DMS 273 (cell line): ENCODE measurements at regions not wholly inside any gene's neighbourhood (a gene's known extent, or its start where the extent isn't known, plus 50 kb on each side); places are given as distances from the start of the nearest gene placed in this dataset.

Source experiments
- DNase-seq: peaks from one replicate; lab custom pipeline; 2025; ENCODE audit not compliant: unreplicated experiment; lab: John Stamatoyannopoulos, UW

DNA sequence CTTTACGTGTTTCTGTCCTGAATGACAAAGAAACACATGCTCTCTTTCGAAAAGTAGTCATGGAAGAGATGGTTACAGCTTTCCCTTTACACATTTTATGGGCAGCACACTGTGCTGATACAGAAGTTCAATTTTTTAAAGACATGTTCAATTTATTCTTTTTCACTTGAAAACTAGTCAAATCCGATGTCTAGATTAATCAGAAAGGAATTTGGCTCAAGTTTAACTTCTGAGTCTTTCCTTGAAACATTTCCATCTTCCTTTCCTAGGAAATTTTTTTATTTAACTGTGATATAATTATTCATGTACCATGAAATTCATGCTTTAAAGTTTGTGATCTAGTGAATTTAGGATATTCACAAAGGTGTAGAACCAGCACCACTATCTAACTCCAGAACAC, 360.1 kb downstream of the TNS3 start:
- no peak for DNase-seq

DNA sequence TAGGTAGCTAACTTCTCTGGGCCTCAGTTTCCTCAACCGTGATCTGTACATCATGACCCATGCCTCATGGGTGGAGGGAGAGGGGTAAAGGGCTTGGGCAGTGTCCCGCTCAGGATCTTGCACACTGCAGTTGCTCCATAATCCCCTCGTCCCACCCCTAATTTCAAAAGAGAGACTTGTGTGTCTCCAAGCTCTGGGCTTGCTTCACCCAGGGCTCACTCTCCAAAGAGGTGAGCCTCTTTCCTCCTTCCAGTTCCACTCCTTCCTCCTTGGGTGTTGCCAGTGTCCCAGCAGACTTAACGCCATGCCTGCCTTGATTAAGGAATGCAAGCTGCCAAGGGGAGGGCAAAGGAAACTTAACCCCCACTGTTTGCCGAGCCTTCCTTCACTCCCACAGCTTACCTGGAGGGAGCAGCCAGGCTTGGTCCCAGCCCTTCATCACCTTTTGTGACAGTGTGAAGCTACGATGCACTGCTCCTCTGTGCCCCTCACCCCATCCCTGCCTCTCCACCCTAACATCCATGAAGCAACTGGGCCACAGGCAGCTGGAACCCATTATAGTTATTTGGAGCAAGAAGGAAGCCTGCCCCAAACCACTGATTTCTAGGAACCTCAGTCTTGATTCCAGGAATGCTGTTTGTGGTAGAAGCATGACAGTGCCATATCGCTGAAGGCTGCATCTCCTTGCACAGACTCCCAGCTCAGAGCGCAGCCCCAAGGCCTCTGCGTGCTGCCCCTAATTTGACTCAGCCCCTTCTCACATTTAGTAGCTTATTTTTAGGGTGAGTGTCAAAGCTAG, 363.3 kb downstream of the TNS3 start:
- no peak for DNase-seq

DNA sequence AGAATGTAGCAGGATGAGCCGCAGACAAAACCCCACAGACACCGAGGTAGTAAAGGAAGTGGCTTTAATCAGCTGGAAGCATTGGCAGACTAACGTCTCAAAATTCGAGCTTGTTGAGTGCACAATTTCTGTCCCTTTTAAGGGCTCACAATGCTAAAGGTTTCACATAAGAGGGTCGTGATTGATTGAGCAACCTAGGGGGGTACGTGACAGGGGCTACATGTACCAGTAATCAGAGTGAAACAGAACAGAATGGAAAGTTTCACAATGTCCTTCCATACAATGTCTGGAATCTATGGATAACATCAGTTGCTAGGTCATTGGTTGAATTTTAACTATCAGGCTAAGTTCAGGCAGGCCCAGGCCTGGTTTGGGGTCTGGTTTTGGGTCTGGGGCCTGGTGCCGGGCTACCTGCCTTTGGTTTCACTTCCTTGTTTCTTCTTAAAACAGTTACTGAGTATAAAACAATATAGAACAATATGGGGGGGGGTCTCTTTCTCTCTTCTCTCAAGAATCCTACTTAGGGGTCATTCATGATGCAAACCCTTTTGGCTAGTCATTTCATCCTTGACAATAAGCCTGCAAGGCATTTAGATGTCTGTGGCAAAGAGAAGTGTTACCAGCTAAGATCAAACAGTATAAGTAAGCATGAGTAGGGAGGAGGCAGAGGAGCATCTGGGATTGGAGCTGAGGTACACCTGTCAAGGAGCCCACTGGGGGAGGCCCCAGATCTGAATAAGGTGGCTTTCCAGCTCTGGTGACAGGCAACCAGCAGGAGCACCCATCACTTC, 364.1 kb downstream of the TNS3 start:
- DNase-seq = no peak

DNA sequence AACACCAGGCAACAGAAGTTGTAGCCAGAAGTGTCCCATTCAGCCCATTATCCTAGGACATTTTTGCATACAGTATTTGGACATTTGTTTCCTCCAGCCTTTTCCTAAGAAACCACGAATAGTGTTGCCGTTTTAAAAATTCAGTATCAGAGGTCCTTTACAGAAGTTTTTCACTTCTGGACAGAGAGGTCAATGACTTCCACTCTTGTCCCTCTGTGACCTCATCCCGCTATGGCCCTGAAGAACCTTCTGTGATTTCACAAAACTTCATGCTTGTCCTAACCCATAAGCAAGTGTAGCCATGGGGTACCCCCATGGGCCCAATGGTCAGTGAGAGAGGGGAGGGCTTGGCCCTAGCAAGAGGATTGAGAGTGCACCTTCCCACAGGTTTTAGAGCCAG, 364.8 kb downstream of the TNS3 start:
- DNase-seq = no peak

DNA sequence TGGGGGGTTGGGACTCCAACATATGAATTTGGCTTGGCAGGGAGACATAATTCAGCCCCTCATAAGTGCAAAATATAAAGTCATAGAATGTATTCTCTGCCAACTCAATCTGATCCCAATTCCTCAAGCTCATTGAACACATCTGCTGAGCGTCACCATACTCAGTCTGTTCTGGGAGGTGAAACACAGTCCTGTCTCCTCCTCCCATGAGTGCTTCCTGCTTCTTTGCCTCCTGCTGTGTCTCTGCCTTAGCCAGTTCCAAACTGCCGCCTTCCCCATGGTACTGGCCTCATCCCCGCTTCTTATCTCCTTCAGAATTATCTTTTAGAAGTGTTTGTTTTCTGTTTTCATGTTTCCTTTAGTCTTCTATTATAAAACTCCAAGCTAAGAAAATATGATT, 365.5 kb downstream of the TNS3 start:
- no peak for DNase-seq

DNA sequence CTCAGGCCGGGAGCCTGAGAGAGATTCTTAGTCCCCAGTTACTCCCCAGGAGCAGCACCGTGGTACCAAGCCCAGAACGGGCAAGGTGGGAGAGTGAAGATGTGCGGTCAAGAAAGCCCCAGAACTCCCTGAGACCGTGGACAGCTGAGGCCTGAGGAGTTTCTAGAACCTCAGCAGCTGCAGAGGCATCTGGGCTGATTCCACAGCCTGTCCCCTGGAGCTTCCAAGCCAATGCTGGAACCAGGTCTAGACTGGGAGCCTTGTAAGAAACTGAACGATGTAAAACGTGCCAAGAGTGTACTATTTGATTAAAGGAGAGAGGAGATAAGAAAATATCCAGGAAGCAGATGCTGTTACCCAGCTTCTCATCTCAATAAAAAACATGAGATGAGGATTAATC, 366.3 kb downstream of the TNS3 start:
- no peak for DNase-seq

DNA sequence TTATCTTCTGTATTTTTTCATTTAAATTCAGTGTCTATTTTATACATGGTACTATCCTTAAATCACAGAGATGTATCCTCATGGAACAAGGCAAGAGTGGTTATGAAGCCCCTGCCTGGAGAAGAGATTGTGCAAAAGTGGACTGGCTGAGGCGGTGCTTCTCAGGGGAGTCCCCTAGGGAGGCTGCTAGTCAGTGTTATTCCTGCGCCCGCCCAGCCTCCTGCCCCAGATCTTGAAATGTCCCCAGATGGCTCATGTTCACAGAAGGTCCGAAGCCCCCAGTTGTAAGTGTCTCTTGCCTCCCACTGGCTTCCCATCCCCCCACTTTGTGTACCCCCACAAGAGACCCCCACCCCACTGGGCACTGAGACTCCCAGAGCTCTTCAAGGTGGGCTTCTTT, 366.9 kb downstream of the TNS3 start:
- DNase-seq = no peak

DNA sequence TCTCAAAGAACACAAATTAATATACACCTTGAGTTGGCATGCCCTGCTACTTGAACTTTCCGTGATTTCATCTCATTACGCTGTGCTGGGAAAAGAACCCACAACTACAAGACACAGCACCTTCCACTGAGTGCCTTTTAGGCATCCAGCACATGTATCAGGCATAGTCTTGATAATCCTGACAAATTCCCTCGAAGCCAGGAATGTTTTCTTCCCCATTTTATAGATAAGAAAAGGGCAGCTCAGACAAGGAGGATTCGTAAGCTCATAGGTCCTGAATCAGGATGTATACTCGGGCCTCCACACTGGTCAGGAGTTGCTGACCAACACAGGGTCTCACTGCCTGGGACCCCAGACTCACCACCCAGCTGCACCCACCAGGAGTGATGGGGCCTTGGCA, 368.6 kb downstream of the TNS3 start:
- DNase-seq = no peak

DNA sequence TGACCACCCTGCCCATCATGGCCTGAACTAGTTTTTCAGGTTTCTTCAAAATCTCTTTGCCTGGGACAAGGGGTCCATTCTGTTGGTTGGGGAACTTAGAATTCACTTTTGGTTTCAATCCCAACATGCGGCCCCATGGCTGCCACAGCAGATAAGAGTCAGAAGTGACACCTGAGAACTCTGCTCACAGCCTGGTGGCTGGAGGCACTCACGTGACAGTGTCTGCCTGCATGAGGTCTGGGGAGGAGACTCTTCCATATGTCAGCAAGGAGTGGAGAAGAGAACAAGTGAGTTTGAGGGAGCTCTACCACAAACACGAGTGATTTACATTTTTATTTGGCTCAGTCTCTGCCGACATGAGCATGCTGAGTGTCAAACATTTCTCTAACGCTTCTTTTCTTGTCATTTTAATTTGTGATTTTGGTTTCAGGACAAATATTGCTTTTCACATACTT, 370.4 kb downstream of the TNS3 start:
- DNase-seq = peak; percentile 46

DNA sequence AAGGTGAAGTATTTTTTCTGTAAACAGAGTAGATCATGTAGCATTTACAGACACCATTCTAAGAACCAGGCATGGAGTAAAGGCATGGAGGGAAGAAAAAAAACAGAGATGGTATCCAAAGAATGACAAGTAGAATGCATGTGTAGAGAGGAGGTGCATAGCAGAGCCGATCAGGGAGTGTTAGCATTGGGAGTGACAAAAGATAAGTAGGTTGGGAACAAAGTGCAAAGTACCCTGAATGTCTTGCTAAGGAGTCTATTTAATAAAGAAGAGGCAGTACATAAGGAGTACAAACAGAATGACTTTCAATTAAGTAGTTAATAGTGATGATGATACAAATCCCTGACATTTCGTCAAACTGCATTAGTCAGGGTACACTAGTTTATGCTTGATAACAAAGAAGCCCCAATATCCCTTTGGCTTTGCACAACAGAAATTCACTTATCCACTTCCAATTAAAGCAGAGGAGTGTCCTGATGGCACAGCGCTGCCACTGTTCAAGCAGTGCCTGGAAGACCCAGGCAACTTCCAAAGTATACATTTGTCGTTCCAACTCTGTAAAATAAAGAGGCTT, 371.5 kb downstream of the TNS3 start:
- DNase-seq = no peak

DNA sequence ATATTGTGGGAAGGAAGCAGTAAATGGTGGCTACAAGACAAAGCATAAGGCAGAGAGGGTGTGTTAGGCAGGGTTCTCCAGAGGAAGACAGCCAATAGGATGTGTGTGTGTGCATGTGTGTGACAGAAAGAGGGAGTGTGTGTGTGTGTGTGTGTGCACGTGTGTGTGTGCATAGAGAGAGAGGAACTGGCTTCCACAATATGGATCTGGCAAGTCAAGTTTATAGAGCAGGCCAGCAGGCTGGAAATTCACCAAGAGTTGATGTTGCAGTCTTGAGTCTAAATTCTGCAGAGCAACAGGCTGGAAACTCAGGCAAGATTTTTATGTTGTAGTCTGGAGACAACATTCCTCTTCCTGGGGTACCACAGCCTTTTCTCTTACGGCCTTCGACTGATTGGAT, 374.0 kb downstream of the TNS3 start:
- no peak for DNase-seq

DNA sequence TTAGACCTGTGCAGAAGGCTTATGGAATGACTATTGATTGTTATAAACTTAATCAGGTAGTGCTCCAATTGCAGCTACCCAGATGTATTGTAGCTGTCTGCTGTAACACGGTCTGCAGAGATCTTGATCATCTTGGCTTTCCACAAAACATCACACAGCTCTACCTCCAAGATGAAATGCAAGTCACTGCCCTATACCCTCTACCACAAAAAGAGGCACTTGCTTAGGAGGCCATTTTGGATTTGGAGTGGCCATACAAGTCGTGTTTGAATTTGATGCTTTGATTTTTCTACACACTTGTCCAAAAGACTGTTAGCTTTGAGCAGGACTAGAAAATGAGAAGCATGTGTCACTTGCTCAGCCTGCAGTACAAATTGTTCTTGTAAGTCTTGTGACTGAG, 377.2 kb downstream of the TNS3 start:
- no peak for DNase-seq

DNA sequence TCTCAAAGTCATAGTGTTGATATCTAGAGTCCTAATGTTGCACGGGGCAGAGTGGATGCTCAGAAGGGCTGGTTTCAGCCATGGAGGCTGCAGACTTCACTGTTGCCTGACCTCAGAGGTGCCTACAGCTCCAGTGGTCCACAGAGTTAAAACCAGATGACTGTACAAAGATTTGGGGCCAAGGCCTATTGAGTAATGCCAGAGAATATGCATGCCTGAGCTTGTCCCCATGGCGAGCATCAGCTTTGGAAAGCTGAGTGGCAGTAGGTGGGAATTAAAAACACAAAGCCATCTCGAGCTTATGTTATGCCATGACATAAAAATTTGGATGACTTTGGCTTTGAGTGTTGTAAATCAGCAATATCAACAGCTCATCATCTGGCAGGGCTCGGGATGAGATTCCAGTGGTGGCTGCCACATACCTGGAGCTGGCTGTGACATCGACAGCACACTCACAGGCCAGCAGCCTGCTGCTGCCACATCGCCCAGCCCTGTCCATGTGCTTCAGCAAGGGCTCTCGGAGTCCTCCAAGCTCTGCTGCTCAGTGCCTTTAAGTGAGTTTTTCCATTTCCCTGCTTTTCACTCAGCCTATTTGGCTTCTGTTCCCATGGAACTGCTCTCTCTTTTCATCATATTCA, 379.6 kb downstream of the TNS3 start:
- no peak for DNase-seq

DNA sequence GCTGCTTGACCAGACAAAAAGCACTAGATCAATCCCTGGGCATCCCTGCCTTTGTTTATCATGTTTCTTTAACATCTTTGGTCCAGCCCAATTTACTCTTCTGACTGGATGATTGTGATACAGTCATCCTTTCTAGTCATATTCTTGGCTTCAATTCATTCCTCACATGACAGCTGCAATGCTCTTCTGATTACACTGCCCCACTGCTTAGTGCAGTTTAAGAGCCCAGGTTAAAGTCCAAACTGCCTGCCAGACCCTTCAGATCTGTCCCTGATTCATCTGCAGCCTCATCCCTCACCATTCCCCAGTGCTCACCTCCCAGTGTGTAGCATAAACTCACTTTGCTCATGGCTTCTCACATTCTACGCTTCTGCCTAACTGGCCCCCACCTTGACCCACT, 383.8 kb downstream of the TNS3 start:
- peak; percentile 28 for DNase-seq

DNA sequence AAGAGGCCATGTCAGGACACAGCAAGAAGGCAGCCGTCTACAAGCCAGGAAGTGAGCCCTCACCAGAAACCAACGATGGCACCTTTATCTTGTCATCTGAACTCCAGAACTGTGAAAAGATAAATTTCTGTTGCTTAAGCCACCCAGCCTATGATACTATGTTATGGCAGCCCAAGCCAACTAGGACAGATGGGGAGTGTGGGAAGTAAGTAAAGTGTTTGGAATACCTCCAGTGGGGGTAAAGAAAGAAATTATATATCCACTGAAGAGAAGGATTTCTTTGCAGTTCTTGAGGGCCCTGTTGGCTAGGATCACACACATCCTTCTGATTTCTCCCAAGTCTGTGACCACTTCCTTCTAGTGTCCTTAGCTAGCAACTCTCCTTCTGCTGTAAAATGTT, 384.4 kb downstream of the TNS3 start:
- peak; percentile 71 for DNase-seq

DNA sequence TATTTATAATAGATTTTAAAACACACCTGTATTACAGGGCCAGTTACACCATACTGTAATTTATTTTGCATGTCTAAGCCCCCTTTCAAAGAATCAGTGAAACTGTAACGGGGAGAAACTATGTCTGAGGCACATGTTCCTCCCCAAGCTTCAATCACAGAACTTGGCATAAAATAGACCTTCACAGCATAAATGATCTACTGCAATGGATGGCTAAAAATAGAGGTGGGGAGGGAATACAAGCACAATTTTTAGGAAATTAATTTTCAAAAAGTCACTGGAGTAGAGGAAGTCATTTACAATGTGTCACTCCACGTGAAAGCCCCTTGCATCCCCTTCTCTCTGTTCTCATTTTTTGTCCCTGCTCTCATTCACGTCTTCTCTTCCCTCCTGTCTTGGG, 385.2 kb downstream of the TNS3 start:
- DNase-seq = no peak

DNA sequence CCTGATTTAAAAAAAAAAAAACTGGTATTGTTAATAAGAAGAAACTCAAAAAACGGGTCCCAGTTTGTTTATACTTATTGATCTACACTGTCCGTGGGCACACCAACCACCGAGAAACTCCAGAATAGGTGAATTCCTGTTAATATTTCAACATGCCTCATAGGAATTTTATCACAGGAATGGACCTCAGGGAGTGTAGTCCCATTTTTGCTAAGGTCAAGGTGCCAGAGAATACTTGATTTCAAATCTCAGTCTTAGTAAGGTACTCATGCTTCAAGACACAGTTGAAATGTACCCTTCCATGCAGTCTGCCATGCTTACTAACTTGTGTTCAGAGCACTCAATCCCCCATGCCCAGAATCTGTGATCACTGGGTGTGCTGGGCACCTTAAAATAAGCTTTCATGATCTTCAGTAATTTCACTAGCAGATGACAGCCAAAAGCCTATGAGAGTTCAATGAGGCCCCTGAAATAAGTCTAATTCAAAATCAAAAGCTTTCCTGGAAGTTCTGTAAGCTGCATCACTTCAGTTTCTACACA, 385.7 kb downstream of the TNS3 start:
- DNase-seq = peak; percentile 35

DNA sequence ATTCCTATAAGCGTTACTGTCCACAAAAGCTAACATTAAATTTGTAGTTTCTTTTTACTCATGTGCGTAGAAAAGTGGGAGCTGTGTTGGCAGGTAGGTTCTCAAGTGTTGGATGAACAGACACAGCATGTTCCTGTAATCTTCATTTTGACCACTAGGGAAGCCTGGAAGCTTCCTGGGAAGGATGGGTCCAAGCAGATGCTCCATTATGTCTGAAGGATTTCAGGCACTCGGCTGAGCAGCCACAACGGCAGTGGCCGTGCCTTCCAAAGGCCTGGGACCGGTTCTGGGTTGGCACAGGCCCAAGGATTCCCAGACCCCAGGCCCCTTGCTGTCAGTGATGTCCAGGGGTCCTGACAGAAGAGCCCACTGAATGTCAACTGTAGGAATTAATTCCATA, 386.3 kb downstream of the TNS3 start:
- DNase-seq = peak; percentile 65

DNA sequence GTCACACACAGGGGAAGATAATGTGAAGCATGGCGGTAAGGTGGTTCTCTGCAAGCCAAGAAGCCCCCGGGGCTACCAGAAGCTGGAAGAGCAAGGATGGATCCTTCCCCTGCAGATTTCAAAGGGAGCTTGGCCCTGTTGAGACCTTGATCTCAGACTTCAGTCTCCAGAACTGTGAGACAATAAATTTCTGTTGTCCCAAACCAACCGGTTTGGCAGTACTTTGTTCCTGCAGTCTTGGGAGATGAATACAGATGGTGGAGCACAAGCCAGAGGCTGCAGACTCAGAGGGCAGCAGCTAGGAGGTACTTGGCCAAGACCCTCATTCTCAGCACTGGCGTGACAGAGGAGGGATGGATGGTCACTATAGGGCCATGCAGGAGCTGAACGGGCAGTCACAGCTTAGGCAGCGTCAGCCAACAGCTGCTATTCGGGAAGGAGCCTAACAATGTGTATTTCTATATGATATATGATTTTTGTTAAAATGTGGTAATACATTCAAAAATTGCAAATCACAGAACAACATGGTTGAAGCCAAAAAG, 387.3 kb downstream of the TNS3 start:
- DNase-seq = no peak

DNA sequence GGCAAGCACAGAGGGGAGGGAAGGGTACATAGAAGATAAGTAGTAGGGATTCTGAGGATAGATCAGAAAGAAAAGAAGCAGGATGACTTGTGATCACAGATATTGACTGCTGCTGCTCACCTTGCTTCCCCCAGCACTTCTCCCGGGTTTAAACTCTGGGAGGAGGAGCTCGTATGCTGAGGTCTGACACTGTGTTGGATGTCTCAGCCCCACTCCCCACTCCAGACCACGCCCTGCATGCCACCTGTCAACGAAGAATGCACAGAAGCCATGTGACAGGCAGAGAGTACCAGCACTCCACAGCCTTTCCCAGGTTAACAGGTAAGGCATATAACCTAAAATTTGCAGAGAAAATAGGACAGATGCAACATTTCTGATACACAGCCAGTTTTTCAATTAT, 388.9 kb downstream of the TNS3 start:
- no peak for DNase-seq

DNA sequence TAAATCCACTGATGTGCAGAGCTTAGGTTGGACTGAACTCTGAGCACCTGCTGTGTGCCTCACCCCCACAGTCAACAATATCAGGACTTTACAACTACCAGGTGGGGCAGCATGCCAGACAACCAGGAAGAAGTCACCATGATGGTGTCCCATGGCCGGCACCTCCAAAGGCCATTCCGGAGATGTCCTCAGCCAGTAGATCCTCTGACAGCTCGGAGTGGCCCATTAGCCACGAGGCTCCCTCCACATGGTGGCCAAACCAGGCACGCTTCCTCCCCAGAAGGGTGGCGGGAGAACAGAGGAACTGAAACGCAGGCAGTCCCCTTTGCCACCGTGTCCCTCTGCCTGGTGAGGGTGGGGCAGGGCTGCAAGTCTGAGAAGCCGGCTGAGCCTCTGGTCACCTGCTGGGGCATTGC, 390.0 kb downstream of the TNS3 start:
- DNase-seq = no peak
